Stomach (tissue), 8 donors: ENCODE measurements at regions not wholly inside any gene's neighbourhood (a gene's known extent, or its start where the extent isn't known, plus 50 kb on each side); places are given as distances from the start of the nearest gene placed in this dataset.
A peak's percentile ranks its signal among the peaks of the same experiment; 100 is the strongest.

Experiments used
- DNase-seq, 2 donors: peaks; one replicate each; pipeline versions ENCODE4 v3.0.0 to v3.0.0-alpha.2; 2013 to 2019
- H3K27ac ChIP-seq, 5 donors: fragments of 200-600 bp in 4 of 5; sonication (generic) in 4 of 5; one replicate each; pipeline ENCODE4 v1.5.1; 2013 to 2019; ENCODE audit warnings: mild to moderate bottlenecking in 1 of 5, moderate library complexity in 1 of 5
- H3K27me3 ChIP-seq, 3 donors: fragments of 200-600 bp; sonication (generic); one replicate each; pipeline ENCODE4 v1.5.1; 2017 to 2019; ENCODE audit warnings: mixed run types in 1 of 3
- H3K36me3 ChIP-seq, 4 donors: fragments of 200-600 bp; sonication (generic); 1 replicate in 3 of 4; 2 replicates in 1 of 4; pipeline ENCODE4 v1.5.1; 2016 to 2019
- H3K4me1 ChIP-seq, 4 donors: fragments of 200-600 bp; sonication (generic); one replicate each; pipeline ENCODE4 v1.5.1; 2016 to 2019
- H3K4me3 ChIP-seq, 4 donors: fragments of 200-600 bp; sonication (generic) in 3 of 4; one replicate each; pipeline ENCODE4 v1.5.1; 2016 to 2019; ENCODE audit warnings: mild to moderate bottlenecking in 1 of 4
- H3K9me3 ChIP-seq, 4 donors: fragments of 200-600 bp; sonication (generic); one replicate each; pipeline ENCODE4 v1.5.1; 2016 to 2019
- CTCF ChIP-seq, 7 experiments: fragments of 450-650 bp in 4 of 7; fragments of 200-600 bp in 3 of 7; sonication (generic) in 3 of 7; IDR thresholded peaks; one replicate each; pipeline ENCODE4 v1.5.1; 2016 to 2019; ENCODE audit warnings: antibody characterized with exemption in 7 of 7, control low read depth in 2 of 7, mild to moderate bottlenecking in 1 of 7
- EP300 ChIP-seq: sonication (generic); formaldehyde crosslinking; IDR thresholded peaks from one replicate; pipeline ENCODE4 v1.6.1; 2017; ENCODE audit warnings: antibody characterized with exemption
- POLR2A ChIP-seq, 4 donors: fragments of 450-650 bp; IDR thresholded peaks; one replicate each; pipeline ENCODE4 v1.6.1; 2016; ENCODE audit warnings: antibody characterized with exemption in 4 of 4, control low read depth in 2 of 4, mild to moderate bottlenecking in 1 of 4, moderate library complexity in 1 of 4
- POLR2AphosphoS5 ChIP-seq, 3 donors: sonication (generic); formaldehyde crosslinking; IDR thresholded peaks; one replicate each; pipeline ENCODE4 v1.6.1; 2016; ENCODE audit warnings: antibody characterized with exemption in 3 of 3
- WGBS, 5 donors: extraction: QIAGEN DNeasy Blood & Tissue Kit in 3 of 5; methylation state at CpG; one replicate each; pipeline versions ENCODE4 v1.1.5 to v1.1.7; 2013 to 2018; 5-methylcytosine and 5-hydroxymethylcytosine counted together
- intact Hi-C: fragments of 100-400 bp; cut with DNase I; formaldehyde crosslinking; loops from one replicate; pipeline ENCODE4 v1.15.1; 2023; ENCODE audit warnings: low total_unique reads
- donor health status: healthy with polysubstance abuse.
- donor health status: Bipolar disorder and iron deficiency.
- donor health status: healthy.

GRCh38 chr2:64832936-64833335, 156.3 kb upstream of the SLC1A4 start:
- H3K36me3 ChIP-seq: no peaks in the 10 kb centered on the region
- TF ChIP-seq EP300: no peak
- TF ChIP-seq POLR2AphosphoS5 (IDR thresholded peaks at IDR 0.05): no peak
- no peak for TF ChIP-seq POLR2A (IDR thresholded peaks at IDR 0.05)
- no peak for TF ChIP-seq CTCF (IDR thresholded peaks at IDR 0.05)
- WGBS, 5 donors: 50 to 100% (median 89%) methylated on average over 1 of the region's 1 CpG
- no peak overlapping the region for H3K27ac ChIP-seq
- no peaks in the 10 kb centered on the region for H3K27me3 ChIP-seq
- H3K4me1 ChIP-seq: peaks cover 4 to 29% (median 14%) of the 10 kb centered on the region in 4 donors
- no peaks in the 10 kb centered on the region for H3K9me3 ChIP-seq
- intact Hi-C loops: no loop called here
- no peak overlapping the region for H3K4me3 ChIP-seq
- no peak for DNase-seq

DNA sequence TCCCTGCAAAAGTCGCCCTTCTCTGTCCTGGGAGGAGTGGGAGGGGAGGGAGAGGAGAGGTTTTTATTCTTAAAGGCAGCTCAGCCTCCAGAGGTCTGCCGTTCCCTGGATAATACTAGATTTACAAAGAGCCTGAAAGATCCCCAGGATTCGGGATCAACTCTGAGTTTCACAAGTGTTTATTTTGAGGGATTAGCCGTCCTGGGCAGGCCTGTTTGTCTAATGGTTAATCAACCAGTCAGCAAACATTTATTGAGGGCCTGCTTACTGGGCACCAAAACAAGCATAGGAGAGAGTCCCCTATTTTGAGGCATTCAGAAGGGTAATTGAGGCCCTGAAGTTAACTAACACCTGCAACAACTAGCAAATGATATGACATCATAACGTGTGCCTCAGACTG, 152.6 kb upstream of the SLC1A4 start:
- no peak for DNase-seq
- intact Hi-C loops: no loop called here

DNA sequence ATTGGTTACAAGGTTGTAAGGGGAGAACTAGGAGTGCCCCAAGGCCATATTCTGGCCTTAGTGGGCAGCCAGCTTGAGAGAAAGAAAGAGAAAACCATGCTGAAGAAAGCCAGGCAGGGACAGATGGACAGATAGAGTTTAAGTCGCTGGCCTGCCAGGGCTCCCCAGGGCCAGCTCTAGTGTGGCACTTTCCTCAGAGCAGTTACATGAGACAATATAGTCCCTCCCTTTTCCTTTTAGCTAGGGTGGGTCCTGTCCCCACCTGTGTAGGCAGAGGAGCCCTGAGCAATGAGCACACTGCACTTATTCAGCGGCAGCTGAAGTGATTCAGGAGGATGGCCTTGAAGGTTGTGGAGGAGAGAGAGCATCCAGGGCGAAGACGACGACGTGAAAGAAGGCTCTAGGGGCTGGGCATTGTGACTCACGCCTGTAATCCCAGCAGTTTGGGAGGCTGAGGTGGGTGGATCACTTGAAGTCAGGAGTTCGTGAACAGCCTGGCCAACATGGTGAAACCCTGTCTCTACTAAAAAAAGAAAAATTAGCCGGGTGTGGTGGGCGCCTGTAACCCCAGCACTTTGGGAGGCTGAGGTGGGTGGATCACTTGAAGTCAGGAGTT, 152.0 kb upstream of the SLC1A4 start:
- H3K4me3 ChIP-seq: no peak overlapping the region
- intact Hi-C loops: no loop called here
- H3K9me3 ChIP-seq: no peaks in the 10 kb centered on the region
- WGBS, 5 donors: 76 to 91% (median 87%) methylated on average over 10 of the region's 10 CpGs
- peaks cover 0 to 56% (median 13%) of the 10 kb centered on the region in 4 donors for H3K4me1 ChIP-seq
- no peak for DNase-seq
- no peaks in the 10 kb centered on the region for H3K36me3 ChIP-seq
- peak overlapping the region in 2 of 5 donors; percentile 2 to 45 for H3K27ac ChIP-seq
- no peaks in the 10 kb centered on the region for H3K27me3 ChIP-seq
- TF ChIP-seq CTCF (IDR thresholded peaks at IDR 0.05) (no peak), EP300 (no peak), POLR2AphosphoS5 (IDR thresholded peaks at IDR 0.05) (no peak), POLR2A (IDR thresholded peaks at IDR 0.05) (no peak)

More for the DNA sequence above, 152.6 kb upstream of the SLC1A4 start:
- peaks cover under 1 to 58% (median 14%) of the 10 kb centered on the region in 4 donors for H3K4me1 ChIP-seq
- no peaks in the 10 kb centered on the region for H3K27me3 ChIP-seq
- no peaks in the 10 kb centered on the region for H3K36me3 ChIP-seq
- H3K27ac ChIP-seq: peak overlapping the region in 2 of 5 donors; percentile 14 to 45
- no peaks in the 10 kb centered on the region for H3K9me3 ChIP-seq
- no peak overlapping the region for H3K4me3 ChIP-seq
- WGBS, 5 donors: 28 to 45% (median 38%) methylated on average over 5 of the region's 5 CpGs
- TF ChIP-seq POLR2A (IDR thresholded peaks at IDR 0.05): no peak
- no peak for TF ChIP-seq CTCF (IDR thresholded peaks at IDR 0.05)
- no peak for TF ChIP-seq EP300
- TF ChIP-seq POLR2AphosphoS5 (IDR thresholded peaks at IDR 0.05): no peak

DNA sequence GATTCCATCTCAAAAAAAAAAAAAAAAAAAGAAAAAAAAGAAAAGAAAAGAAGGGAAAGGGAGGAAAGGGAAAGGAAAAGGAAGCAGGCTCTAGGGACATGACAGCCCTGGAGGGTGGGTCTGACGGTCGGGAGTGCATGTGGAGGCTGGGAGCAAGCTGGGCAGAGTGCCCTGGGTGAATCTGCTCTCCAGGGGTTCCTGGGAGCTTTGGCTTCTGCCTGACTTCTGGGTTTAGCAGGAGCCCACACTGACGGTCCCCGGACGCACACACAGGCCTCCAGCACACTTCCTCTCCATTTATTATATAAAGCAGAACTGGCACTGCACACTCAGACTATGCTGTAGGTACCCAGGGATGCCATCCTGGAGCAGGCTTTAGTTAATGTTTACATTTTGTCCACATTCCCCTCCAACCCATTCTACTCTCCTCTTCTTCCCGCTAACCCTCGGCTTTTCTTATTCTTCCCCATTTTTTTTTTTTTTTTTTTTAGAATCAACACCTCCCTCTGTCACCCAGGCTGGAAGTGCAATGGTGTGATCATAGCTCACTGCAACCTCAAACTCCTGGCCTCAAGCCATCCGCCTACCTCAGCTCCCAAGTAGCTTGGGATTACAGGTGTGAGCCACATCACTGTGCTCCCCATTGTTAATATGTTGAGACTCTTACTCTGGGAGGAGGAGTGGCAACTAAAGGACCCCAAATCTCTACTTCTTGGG, 151.1 kb upstream of the SLC1A4 start:
- peaks cover 0 to 56% (median 13%) of the 10 kb centered on the region in 4 donors for H3K4me1 ChIP-seq
- 51 to 83% (median 80%) methylated on average over 8 of the region's 8 CpGs for WGBS, 5 donors
- no peaks in the 10 kb centered on the region for H3K36me3 ChIP-seq
- H3K27ac ChIP-seq: peak overlapping the region in 1 of 5 donors; percentile 15
- no peaks in the 10 kb centered on the region for H3K27me3 ChIP-seq
- intact Hi-C loops: no loop called here
- no peak for TF ChIP-seq POLR2A (IDR thresholded peaks at IDR 0.05)
- TF ChIP-seq CTCF (IDR thresholded peaks at IDR 0.05): no peak
- no peak for TF ChIP-seq POLR2AphosphoS5 (IDR thresholded peaks at IDR 0.05)
- no peak for TF ChIP-seq EP300
- no peaks in the 10 kb centered on the region for H3K9me3 ChIP-seq
- peak in 1 of 2 donors; percentile 48 for DNase-seq
- H3K4me3 ChIP-seq: no peak overlapping the region
